K562 (cell line): ENCODE measurements at regions not wholly inside any gene's neighbourhood (a gene's known extent, or its start where the extent isn't known, plus 50 kb on each side); places are given as distances from the start of the nearest gene placed in this dataset.

Source experiments
- CLOCK ChIP-seq: fragments of 250-450 bp; sonication (Bioruptor Pico); IDR thresholded peaks from 2 replicates; pipeline ENCODE4 v1.4.0; 2020; ENCODE audit warnings: mild to moderate bottlenecking, moderate library complexity, borderline replicate concordance
- JUND ChIP-seq, 2 experiments: IDR thresholded peaks; 2 replicates in 1 of 2; 3 replicates in 1 of 2; pipeline ENCODE4 v1.6.1; 2011; ENCODE audit warnings: borderline replicate concordance in 2 of 2, low read depth in 2 of 2, low read length in 2 of 2, improper control_type of control experiment in 1 of 2, missing biosample characterization in 1 of 2, missing genetic modification characterization in 1 of 2, missing genetic modification reagents in 1 of 2
- SRSF1 ChIP-seq: fragments of 200-400 bp; formaldehyde crosslinking; IDR thresholded peaks from 2 replicates; pipeline ENCODE4 v1.6.1; 2017; ENCODE audit warnings: mild to moderate bottlenecking, low read depth, low read length, moderate library complexity
- TAF15 ChIP-seq: fragments of 200-400 bp; formaldehyde crosslinking; IDR thresholded peaks from 2 replicates; pipeline ENCODE4 v1.6.1; 2017; ENCODE audit warnings: mild to moderate bottlenecking, low read depth, low read length, moderate library complexity
- ZNF512 ChIP-seq: IDR thresholded peaks from 2 replicates; pipeline ENCODE4 v1.6.1; 2016; ENCODE audit warnings: missing genetic modification characterization, missing compliant biosample characterization
- ZNF584 ChIP-seq: fragments of 200-800 bp; sonication (Bioruptor generic); IDR thresholded peaks from 2 replicates; pipeline ENCODE4 v1.6.1; 2016; ENCODE audit warnings: low read depth, mild to moderate bottlenecking, missing genetic modification characterization, missing compliant biosample characterization

- TF ChIP-seq ZNF512 (tag) (no peak), SRSF1 (no peak), TAF15 (no peak), CLOCK (no peak), ZNF584 (CRISPR knock-in tag) (no peak), JUND (IDR thresholded peaks at IDR 0.05; ENCODE audit: borderline replicate concordance, low read depth, low read length) (no peak), JUND (tag; IDR thresholded peaks at IDR 0.05; ENCODE audit: borderline replicate concordance, low read depth, low read length) (no peak)
These were observed 108.3 kb downstream of the DRD1 start (continued) for GRCh38 chr5:175335691-175336090.
